ENCODE measurements at regions not wholly inside any gene's neighbourhood (a gene's known extent, or its start where the extent isn't known, plus 50 kb on each side); places are given as distances from the start of the nearest gene placed in this dataset.

GRCh38 chr5:171640480-171640879 lies 145.1 kb upstream of the SMIM23 start:
- TF ChIP-seq CTCF (IDR thresholded peaks at IDR 0.05 in 4 of 5, conservative IDR thresholded peaks at IDR 0.05 in 1 of 5) (no peak), POLR2A (IDR thresholded peaks at IDR 0.05) (no peak)

Data from gastrocnemius medialis (tissue), 4 donors.